ENCODE measurements at regions not wholly inside any gene's neighbourhood (a gene's known extent, or its start where the extent isn't known, plus 50 kb on each side); places are given as distances from the start of the nearest gene placed in this dataset.

- TF ChIP-seq PATZ1 (CRISPR knock-in tag; IDR thresholded peaks at IDR 0.05; ENCODE audit: borderline replicate concordance) (no peak), BACH2 (CRISPR knock-in tag; IDR thresholded peaks at IDR 0.05; ENCODE audit: borderline replicate concordance) (no peak), RARB (CRISPR knock-in tag; IDR thresholded peaks at IDR 0.05) (no peak), CSDC2 (CRISPR knock-in tag; IDR thresholded peaks at IDR 0.05) (no peak)
Measured at GRCh38 chr15:94682171-94682570, 450.8 kb downstream of the MCTP2 start.

All from SK-N-SH treated with all-trans-retinoic acid at 6 μM for 48 hours (cell line).